GM12864 (cell line): ENCODE measurements at regions not wholly inside any gene's neighbourhood (a gene's known extent, or its start where the extent isn't known, plus 50 kb on each side); places are given as distances from the start of the nearest gene placed in this dataset.

Experiments used
- DNase-seq: peaks from one replicate; pipeline ENCODE4 v3.0.0-alpha.2; 2011; ENCODE audit warnings: low read depth
- H3K4me3 ChIP-seq: 2 replicates; pipeline ENCODE4 v1.5.1; 2011; ENCODE audit warnings: mild to moderate bottlenecking, low read depth, low read length, control low read depth
- TF ChIP-seq, protein P1 (sequence below): IDR thresholded peaks from 2 replicates; pipeline ENCODE4 v1.5.1; 2011; ENCODE audit warnings: low read depth, mild to moderate bottlenecking, moderate library complexity, low read length, control low read depth, inconsistent platforms; ENCODE audit errors: missing control alignments

DNA sequence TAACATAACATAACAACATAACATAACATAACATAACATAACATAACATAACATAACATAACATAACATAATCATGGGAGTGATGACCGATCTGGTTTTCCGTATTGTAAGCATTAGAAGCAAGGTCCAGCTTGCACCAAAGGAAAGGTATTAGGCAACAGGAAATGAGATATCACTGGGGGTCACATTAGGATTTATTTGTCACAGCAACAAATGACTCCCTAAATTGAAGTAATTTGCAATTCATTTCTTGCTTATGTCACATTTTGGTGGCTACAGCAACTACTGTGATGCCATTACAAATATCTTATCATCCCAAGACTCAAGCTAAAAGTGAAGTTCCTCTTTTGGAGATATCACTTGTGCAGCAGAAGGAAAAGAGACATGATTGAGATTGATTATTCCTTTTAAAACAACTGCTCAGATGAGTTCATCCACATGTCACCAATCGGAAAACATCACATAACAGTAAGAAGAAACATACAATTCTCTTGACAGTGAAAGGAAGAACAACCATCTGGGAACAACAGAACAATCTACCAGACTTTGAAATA is 1331.1 kb upstream of the RAG2 start:
- no peak for DNase-seq
- TF ChIP-seq, protein P1, sequence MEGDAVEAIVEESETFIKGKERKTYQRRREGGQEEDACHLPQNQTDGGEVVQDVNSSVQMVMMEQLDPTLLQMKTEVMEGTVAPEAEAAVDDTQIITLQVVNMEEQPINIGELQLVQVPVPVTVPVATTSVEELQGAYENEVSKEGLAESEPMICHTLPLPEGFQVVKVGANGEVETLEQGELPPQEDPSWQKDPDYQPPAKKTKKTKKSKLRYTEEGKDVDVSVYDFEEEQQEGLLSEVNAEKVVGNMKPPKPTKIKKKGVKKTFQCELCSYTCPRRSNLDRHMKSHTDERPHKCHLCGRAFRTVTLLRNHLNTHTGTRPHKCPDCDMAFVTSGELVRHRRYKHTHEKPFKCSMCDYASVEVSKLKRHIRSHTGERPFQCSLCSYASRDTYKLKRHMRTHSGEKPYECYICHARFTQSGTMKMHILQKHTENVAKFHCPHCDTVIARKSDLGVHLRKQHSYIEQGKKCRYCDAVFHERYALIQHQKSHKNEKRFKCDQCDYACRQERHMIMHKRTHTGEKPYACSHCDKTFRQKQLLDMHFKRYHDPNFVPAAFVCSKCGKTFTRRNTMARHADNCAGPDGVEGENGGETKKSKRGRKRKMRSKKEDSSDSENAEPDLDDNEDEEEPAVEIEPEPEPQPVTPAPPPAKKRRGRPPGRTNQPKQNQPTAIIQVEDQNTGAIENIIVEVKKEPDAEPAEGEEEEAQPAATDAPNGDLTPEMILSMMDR, result no peak
- H3K4me3 ChIP-seq, result no peak overlapping the region

DNA sequence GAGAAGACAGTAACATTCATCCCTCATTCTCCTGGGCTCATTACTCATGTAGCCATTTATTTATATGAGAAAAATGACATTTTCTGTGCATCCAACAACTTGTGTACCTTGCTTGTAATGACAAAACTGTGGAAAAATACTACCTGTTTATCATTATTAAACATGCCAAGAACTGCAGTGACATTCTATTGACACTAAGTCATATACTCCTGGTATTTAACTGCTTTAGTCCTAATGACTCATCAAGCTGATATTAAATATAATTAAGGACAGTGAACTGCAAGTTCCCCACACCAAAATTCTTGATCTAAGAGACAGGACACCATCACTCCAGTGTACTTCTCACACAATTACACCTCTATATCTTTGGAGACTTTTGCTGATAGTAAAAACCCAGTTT is 1328.7 kb upstream of the RAG2 start:
- DNase-seq, result no peak
- TF ChIP-seq, protein P1, result no peak

DNA sequence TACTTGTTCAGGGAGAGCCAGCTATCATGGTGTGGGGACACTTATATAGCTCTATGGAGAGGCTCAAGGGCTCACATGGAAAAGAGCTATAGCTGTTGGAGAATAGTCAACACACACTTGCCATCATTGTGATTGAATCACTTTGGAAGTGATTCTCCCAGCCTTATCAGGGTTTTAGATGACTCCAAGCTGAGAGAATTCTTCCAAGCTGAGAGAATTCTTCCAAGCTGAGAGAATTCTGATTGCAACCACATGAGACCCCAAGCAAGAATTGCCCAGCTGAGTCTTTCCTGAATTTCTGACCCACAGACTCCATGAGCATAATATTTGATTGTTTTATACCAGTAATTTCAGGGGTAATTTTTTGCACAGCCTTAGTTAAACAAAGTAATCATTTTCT is 1318.3 kb upstream of the RAG2 start:
- DNase-seq, result no peak
- no peak overlapping the region for H3K4me3 ChIP-seq
- TF ChIP-seq, protein P1, result no peak

More for the DNA sequence above, 1328.7 kb upstream of the RAG2 start:
- no peak overlapping the region for H3K4me3 ChIP-seq

DNA sequence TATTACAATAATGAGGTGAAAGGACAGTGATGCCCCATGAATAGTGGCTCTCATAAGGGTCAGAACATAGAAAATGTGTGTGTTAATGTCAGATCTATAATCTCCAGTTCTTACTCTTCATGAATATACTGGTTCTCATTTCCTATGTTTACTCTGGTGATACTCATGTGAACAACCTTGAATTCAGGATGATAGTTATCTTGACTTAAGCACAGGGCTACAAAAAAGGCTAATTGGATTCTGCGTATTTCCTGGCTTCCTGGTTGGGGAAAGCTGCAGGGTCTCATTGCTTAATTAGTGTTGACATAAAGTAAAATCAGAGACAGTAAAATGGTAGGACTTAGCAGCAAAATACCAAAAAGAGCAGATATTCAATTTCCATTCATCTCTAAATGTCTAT is 1316.8 kb upstream of the RAG2 start:
- no peak overlapping the region for H3K4me3 ChIP-seq
- no peak for DNase-seq
- TF ChIP-seq, protein P1, result no peak

DNA sequence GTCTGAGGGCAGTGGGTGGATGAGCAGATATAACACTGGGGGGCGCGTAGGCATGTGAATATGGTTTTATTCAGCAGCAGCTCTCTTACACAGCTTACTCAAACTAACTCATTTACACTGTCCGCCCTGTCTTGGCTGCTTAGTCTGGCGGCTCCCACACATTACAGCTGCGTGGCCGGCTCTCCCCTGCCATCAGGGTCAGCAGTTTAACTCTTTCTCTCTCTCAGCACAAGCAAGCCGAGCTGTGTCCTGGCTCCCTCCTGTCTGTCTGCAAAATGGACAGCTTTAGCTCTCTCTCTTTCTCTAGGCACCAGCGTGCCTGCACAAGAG is 1310.1 kb upstream of the RAG2 start:
- H3K4me3 ChIP-seq, result no peak overlapping the region
- DNase-seq, result no peak
- TF ChIP-seq, protein P1, result no peak

DNA sequence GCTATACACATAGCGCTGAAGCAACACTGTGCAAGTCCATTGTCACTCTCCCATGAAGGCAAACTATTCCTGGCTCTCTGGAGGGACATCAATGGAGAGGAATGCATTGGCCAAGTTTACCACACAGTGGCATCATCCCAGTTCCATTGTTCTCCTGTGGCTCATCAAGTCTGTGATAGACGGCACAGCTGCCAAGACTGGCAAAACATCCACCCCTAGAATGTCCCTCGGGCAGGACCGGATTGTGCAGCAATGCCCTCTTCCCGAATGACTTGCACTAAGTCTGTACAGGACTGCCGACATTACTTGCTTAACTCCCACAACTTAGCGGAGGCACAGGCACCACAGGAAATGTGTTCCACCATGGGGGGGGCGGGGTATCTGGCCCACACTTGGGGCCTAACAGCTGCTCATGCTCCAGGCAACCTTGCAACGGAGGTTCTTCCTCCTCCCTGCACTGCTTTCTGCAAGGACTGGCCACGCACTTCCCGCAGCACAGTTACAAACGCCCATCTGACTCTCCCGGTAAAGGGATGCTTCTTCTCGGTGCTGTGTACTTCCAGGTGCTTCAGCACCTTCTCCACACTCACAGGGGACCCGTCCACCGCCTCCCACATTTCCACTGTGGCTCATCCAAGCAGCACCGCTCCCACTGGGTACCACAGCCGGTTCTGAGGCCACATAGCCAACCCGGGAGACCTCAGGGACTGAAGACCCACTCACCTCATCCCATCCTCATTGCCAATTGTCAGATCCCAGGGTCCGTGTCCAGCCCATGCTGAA is 1309.6 kb upstream of the RAG2 start:
- no peak overlapping the region for H3K4me3 ChIP-seq
- DNase-seq, result no peak
- TF ChIP-seq, protein P1, result no peak

DNA sequence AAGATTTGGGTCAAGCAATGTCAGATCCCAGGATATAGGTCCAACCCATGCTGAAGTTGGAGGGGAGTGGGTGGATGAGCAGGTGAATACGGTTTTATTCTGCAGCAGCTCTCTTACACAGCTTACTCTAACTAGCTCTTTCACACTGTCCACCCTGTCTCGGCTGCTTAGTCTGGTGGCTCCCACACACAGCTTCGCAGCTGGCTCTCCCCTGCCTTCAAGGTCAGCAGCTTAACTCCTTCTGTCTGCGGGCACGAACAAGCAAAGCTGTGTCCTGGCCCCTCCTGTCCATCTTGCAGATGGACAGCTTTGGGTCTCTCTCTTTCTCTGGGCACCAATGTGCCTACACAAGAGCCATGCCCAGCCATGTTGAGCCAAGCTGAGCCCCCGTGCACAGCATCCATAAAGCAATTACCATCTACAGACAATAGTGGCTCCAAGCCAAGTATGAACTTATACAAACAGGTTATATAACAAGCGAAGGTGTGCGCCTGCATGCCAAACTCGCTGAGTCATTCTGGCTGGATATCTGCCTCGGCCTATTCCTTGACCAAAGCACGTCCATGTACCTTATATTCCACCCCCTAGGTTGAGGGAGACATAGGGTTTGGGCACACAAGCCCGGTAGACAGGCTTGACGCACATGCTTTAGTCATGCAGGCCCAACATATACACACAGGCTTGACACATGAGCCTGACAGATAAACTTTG is 1307.8 kb upstream of the RAG2 start:
- TF ChIP-seq, protein P1, result no peak
- no peak for DNase-seq
- H3K4me3 ChIP-seq, result no peak overlapping the region
